ENCODE measurements at regions not wholly inside any gene's neighbourhood (a gene's known extent, or its start where the extent isn't known, plus 50 kb on each side); places are given as distances from the start of the nearest gene placed in this dataset.

DNA sequence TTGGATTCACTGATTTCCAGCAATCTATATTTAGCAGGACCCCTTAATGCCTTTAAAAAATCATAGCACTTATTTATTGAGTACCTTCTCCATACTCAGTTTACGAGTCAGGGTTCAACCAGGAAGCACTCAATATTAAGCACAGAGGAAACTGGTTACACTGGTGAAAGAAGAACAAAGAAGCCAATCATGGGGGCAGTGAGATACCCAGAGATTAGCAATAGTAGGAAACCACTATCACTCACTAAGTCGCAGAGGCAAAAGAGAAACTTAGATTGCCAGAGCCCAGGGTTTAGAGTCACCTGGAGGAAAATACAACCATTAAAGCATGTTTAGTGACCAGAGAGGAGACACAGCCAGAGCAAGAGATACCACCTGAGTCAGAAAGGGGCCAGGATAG is 670.5 kb upstream of the USP24 start:
- TF ChIP-seq, protein P1, sequence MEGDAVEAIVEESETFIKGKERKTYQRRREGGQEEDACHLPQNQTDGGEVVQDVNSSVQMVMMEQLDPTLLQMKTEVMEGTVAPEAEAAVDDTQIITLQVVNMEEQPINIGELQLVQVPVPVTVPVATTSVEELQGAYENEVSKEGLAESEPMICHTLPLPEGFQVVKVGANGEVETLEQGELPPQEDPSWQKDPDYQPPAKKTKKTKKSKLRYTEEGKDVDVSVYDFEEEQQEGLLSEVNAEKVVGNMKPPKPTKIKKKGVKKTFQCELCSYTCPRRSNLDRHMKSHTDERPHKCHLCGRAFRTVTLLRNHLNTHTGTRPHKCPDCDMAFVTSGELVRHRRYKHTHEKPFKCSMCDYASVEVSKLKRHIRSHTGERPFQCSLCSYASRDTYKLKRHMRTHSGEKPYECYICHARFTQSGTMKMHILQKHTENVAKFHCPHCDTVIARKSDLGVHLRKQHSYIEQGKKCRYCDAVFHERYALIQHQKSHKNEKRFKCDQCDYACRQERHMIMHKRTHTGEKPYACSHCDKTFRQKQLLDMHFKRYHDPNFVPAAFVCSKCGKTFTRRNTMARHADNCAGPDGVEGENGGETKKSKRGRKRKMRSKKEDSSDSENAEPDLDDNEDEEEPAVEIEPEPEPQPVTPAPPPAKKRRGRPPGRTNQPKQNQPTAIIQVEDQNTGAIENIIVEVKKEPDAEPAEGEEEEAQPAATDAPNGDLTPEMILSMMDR (conservative IDR thresholded peaks at IDR 0.05 in 1 of 2, IDR thresholded peaks at IDR 0.05 in 1 of 2; ENCODE audit: low read depth in 1 of 2, low read length in 2 of 2), result no peak
- no peak for TF ChIP-seq EZH2 (IDR thresholded peaks at IDR 0.05; ENCODE audit: low read length, missing control alignments)
